GM12878 (cell line): ENCODE measurements at regions not wholly inside any gene's neighbourhood (a gene's known extent, or its start where the extent isn't known, plus 50 kb on each side); places are given as distances from the start of the nearest gene placed in this dataset.
A peak's percentile ranks its signal among the peaks of the same experiment; 100 is the strongest.

ENCODE experiments used
- ATAC-seq: fragments of 200-7000 bp; cut with Tn5 transposase; 3 replicates; pipeline ENCODE4 v1.9.1; 2020; ENCODE audit warnings: mild to moderate bottlenecking, moderate library complexity
- BruUV-seq: library from RNA; stranded (reverse); fragments of 400-500 nt; replicated peaks from 2 replicates; lab custom pipeline; 2021; lab: Mats Ljungman, UMichigan
- CTCF ChIA-PET: fragments of 300-600 bp; sonication (Branson Sonifier 250); formaldehyde crosslinking; extraction: SDS; loops from one replicate; lab custom pipeline; 2021; ENCODE audit warnings: inconsistent platforms; lab: Yijun Ruan, JAX
- POLR2A ChIA-PET: fragments of 350-600 bp; formaldehyde crosslinking; extraction: SDS; loops from one replicate; lab custom pipeline; 2021; ENCODE audit warnings: inconsistent platforms; lab: Charles Lee
- RAD21 ChIA-PET: fragments of 300-600 bp; sonication (Branson Sonifier 250); formaldehyde crosslinking; loops from one replicate; lab custom pipeline; 2023; ENCODE audit warnings: antibody characterized with exemption; ENCODE audit not compliant: unreplicated experiment; lab: Charles Lee
- SMC1A ChIA-PET: fragments of 300-600 bp; sonication (Branson Sonifier 250); formaldehyde crosslinking; loops from one replicate; lab custom pipeline; 2023; ENCODE audit not compliant: unreplicated experiment, uncharacterized antibody; lab: Charles Lee
- DNase-seq: peaks from one replicate; pipeline ENCODE4 v3.0.0-alpha.2; 2011; ENCODE audit warnings: low read depth, low spot score
- FAIRE-seq: peaks from 3 replicates; lab custom pipeline; 2011; peaks lifted over from hg19 to GRCh38; lab: Jason Lieb, UNC
- H2AFZ ChIP-seq: 2 replicates; pipeline ENCODE4 v1.6.0; 2011; ENCODE audit warnings: low read depth, low read length, control low read depth; ENCODE audit not compliant: control insufficient read depth
- H3K27ac ChIP-seq: 2 replicates; pipeline ENCODE4 v1.5.1; 2011; ENCODE audit warnings: control low read depth; ENCODE audit not compliant: control insufficient read depth, insufficient read depth
- H3K27me3 ChIP-seq, 2 experiments: replicated peaks in 1 of 2; 2 replicates each; pipeline versions ENCODE4 v1.6.0 to v1.6.1; 2011; ENCODE audit warnings: low read length in 1 of 2; ENCODE audit not compliant: control insufficient read depth in 2 of 2, insufficient read depth in 2 of 2
- H3K36me3 ChIP-seq, 2 experiments: 2 replicates each; pipeline ENCODE4 v1.5.1; 2011; ENCODE audit warnings: low read length in 1 of 2; ENCODE audit not compliant: control insufficient read depth in 2 of 2, insufficient read depth in 2 of 2
- H3K4me1 ChIP-seq: 2 replicates; pipeline ENCODE4 v1.6.1; 2011; ENCODE audit warnings: mild to moderate bottlenecking, low read length, moderate library complexity, mixed read lengths; ENCODE audit not compliant: control insufficient read depth, insufficient read depth
- H3K4me2 ChIP-seq: 2 replicates; pipeline ENCODE4 v1.6.0; 2011; ENCODE audit warnings: control low read depth; ENCODE audit not compliant: control insufficient read depth, insufficient read depth
- H3K4me3 ChIP-seq: fragments of 200-600 bp; sonication (generic); 2 replicates; pipeline ENCODE4 v1.5.1; 2016
- H3K79me2 ChIP-seq: 2 replicates; pipeline ENCODE4 v1.6.0; 2011; ENCODE audit warnings: low read length; ENCODE audit not compliant: control insufficient read depth, insufficient read depth
- H3K9ac ChIP-seq: 2 replicates; pipeline ENCODE4 v1.8.0; 2011; ENCODE audit warnings: low read length, control low read depth, mixed read lengths; ENCODE audit not compliant: control insufficient read depth, insufficient read depth
- H3K9me3 ChIP-seq: replicated peaks from 3 replicates; pipeline ENCODE4 v1.5.1; 2011; ENCODE audit warnings: mild to moderate bottlenecking, low read length; ENCODE audit not compliant: control insufficient read depth, insufficient read depth
- H4K20me1 ChIP-seq: 2 replicates; pipeline ENCODE4 v1.6.0; 2011; ENCODE audit not compliant: control insufficient read depth, insufficient read depth
- FOXK2 ChIP-seq: fragments of 450-650 bp; IDR thresholded peaks from 2 replicates; pipeline ENCODE4 v1.6.1; 2017; ENCODE audit warnings: mild to moderate bottlenecking, moderate library complexity
- HDAC6 ChIP-seq: fragments of 200-600 bp; sonication (generic); IDR thresholded peaks from one replicate; pipeline ENCODE4 v1.8.0; 2017; ENCODE audit warnings: antibody characterized with exemption; ENCODE audit not compliant: unreplicated experiment
- HDGF ChIP-seq: fragments of 450-650 bp; IDR thresholded peaks from 2 replicates; pipeline ENCODE4 v1.6.1; 2016; ENCODE audit warnings: antibody characterized with exemption
- JUNB ChIP-seq: IDR thresholded peaks from 2 replicates; pipeline ENCODE4 v1.6.1; 2016; ENCODE audit warnings: antibody characterized with exemption, mild to moderate bottlenecking
- POLR2A ChIP-seq: IDR thresholded peaks from 2 replicates; pipeline ENCODE4 v1.6.1; 2011; ENCODE audit warnings: low read depth, mild to moderate bottlenecking, low read length
- POLR2AphosphoS2 ChIP-seq: IDR thresholded peaks from 2 replicates; pipeline ENCODE4 v1.6.1; 2011; ENCODE audit warnings: low read depth, mild to moderate bottlenecking, low read length, improper control_type of control experiment, moderate library complexity
- RAD21 ChIP-seq: IDR thresholded peaks from 2 replicates; pipeline ENCODE4 v1.6.1; 2011; ENCODE audit warnings: mild to moderate bottlenecking, low read depth, low read length, moderate library complexity; ENCODE audit not compliant: insufficient read depth
- RUNX3 ChIP-seq: IDR thresholded peaks from 2 replicates; pipeline ENCODE4 v1.6.1; 2012; ENCODE audit warnings: low read length, inconsistent platforms
- WRNIP1 ChIP-seq: IDR thresholded peaks from 2 replicates; pipeline ENCODE4 v1.6.1; 2011; ENCODE audit warnings: low read depth, low read length, improper control_type of control experiment, borderline replicate concordance
- WGBS: methylation state at CpG from one replicate; pipeline ENCODE4 v1.1.6; 2016; ENCODE audit warnings: low lambda C conversion rate; ENCODE audit not compliant: insufficient replicate concordance, insufficient coverage; ENCODE audit errors: missing lambda C conversion rate; 5-methylcytosine and 5-hydroxymethylcytosine counted together
- in situ Hi-C: fragments of 300-500 bp; cut with MboI; formaldehyde crosslinking; loops from 9 replicates; pipeline ENCODE4 v1.14.3; 2018; ENCODE audit warnings: mixed read lengths
- intact Hi-C: fragments of 100-400 bp; cut with micrococcal nuclease; formaldehyde crosslinking; loops from one replicate; pipeline ENCODE4 v1.14.2; 2022; ENCODE audit not compliant: unreplicated experiment
- TF ChIP-seq, protein P1 (sequence below): IDR thresholded peaks from 2 replicates; pipeline ENCODE4 v1.6.1; 2012; ENCODE audit warnings: low read depth, low read length, improper control_type of control experiment
- TF ChIP-seq, protein P2 (sequence below): fragments of 450-650 bp; conservative IDR thresholded peaks from 2 replicates; pipeline ENCODE4 v1.6.1; 2017; ENCODE audit warnings: mild to moderate bottlenecking, moderate library complexity
- TF ChIP-seq, protein P3 (sequence below): IDR thresholded peaks from 2 replicates; pipeline ENCODE4 v1.6.1; 2011; ENCODE audit warnings: low read depth, low read length, improper control_type of control experiment, borderline replicate concordance
- TF ChIP-seq, protein P4 (sequence below): fragments of 150-350 bp; IDR thresholded peaks from 2 replicates; pipeline ENCODE4 v1.6.1; 2014; ENCODE audit warnings: mild to moderate bottlenecking, low read depth, low read length

DNA sequence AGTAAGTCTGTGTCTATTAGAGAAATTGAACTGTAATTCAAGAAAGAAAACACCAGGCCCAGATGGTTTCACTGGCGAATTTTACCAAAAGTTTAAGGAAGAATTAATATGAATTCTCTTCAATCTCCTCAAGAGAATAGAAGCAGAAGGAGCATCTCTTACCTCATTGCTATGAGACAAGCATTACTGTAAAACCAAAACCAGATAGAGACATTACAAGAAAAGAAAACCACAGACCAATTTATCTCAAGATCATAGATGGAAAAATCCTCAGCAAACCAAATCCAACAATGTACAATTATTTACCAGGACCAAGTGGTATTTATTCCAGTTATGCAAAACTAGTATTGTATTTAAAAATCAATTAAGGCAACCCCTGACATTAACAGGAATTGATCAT, 160.6 kb downstream of the LIPI start:
- Histone ChIP-seq H3K27ac (no peak overlapping the region), H3K9me3 (no peaks in the 10 kb centered on the region; the same call in 2 of the 3 replicates), H3K4me1 (no peaks in the 10 kb centered on the region), H2AFZ (no peak overlapping the region), H3K9ac (no peak overlapping the region), H4K20me1 (no peaks in the 10 kb centered on the region), H3K27me3 (no peaks in the 10 kb centered on the region), H3K79me2 (no peaks in the 10 kb centered on the region; the same call in none of the 2 replicates), H3K4me3 (no peak overlapping the region), H3K36me3 (no peaks in the 10 kb centered on the region; a peak in 1 of 4 replicates), H3K4me2 (no peak overlapping the region)
- ChIA-PET CTCF (no interaction called here), SMC1A (no interaction called here), POLR2A (no interaction called here), RAD21 (no interaction called here)
- intact Hi-C loops (no loop called here), in situ Hi-C loops (no loop called here)
- TF ChIP-seq POLR2A (no peak), RUNX3 (peak; percentile 50; the same call in 1 of the 2 replicates), JUNB (peak; percentile 45), FOXK2 (no peak)
- peak; percentile 75 for FAIRE-seq
- ATAC-seq, result no peak
- BruUV-seq, result no TSS peak
- no peak for DNase-seq
- 100% methylated on average over 1 of the region's 1 CpG for WGBS

DNA sequence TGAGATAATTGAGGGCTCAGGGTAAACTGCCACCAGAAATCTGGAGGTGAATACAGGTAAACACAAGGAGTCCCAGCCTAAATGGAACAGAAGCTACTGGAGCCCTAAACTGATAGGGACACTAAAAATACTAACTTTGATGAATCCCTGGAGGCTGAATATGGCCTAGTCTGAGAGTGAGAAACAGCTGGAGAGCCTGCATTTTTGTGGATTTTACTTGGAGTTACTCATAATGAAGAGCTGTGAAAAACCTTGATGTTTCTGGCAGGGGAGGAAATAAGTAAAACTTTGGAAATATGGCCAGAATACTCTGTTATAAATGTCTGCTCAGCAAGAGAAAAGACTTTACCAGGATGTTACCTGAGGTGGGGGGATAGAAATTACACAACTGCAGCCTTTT, 164.4 kb downstream of the LIPI start:
- Histone ChIP-seq H3K9me3 (no peaks in the 10 kb centered on the region; the same call in 1 of the 3 replicates), H3K4me1 (no peaks in the 10 kb centered on the region), H3K9ac (no peak overlapping the region), H3K27ac (no peak overlapping the region), H3K27me3 (no peaks in the 10 kb centered on the region), H2AFZ (no peak overlapping the region), H3K79me2 (no peaks in the 10 kb centered on the region; the same call in 1 of the 2 replicates), H3K36me3 (no peaks in the 10 kb centered on the region; a peak in 1 of 4 replicates), H3K4me3 (no peak overlapping the region), H3K4me2 (no peak overlapping the region), H4K20me1 (no peaks in the 10 kb centered on the region)
- POLR2A ChIA-PET, result no interaction called here
- TF ChIP-seq RAD21 (no peak), WRNIP1 (no peak), POLR2AphosphoS2 (no peak), HDGF (no peak), HDAC6 (no peak)
- TF ChIP-seq, protein P1, sequence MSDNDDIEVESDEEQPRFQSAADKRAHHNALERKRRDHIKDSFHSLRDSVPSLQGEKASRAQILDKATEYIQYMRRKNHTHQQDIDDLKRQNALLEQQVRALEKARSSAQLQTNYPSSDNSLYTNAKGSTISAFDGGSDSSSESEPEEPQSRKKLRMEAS, result no peak
- TF ChIP-seq, protein P2, sequence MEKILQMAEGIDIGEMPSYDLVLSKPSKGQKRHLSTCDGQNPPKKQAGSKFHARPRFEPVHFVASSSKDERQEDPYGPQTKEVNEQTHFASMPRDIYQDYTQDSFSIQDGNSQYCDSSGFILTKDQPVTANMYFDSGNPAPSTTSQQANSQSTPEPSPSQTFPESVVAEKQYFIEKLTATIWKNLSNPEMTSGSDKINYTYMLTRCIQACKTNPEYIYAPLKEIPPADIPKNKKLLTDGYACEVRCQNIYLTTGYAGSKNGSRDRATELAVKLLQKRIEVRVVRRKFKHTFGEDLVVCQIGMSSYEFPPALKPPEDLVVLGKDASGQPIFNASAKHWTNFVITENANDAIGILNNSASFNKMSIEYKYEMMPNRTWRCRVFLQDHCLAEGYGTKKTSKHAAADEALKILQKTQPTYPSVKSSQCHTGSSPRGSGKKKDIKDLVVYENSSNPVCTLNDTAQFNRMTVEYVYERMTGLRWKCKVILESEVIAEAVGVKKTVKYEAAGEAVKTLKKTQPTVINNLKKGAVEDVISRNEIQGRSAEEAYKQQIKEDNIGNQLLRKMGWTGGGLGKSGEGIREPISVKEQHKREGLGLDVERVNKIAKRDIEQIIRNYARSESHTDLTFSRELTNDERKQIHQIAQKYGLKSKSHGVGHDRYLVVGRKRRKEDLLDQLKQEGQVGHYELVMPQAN, result no peak
- TF ChIP-seq, protein P3, sequence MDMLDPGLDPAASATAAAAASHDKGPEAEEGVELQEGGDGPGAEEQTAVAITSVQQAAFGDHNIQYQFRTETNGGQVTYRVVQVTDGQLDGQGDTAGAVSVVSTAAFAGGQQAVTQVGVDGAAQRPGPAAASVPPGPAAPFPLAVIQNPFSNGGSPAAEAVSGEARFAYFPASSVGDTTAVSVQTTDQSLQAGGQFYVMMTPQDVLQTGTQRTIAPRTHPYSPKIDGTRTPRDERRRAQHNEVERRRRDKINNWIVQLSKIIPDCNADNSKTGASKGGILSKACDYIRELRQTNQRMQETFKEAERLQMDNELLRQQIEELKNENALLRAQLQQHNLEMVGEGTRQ, result no peak
- TF ChIP-seq, protein P4, sequence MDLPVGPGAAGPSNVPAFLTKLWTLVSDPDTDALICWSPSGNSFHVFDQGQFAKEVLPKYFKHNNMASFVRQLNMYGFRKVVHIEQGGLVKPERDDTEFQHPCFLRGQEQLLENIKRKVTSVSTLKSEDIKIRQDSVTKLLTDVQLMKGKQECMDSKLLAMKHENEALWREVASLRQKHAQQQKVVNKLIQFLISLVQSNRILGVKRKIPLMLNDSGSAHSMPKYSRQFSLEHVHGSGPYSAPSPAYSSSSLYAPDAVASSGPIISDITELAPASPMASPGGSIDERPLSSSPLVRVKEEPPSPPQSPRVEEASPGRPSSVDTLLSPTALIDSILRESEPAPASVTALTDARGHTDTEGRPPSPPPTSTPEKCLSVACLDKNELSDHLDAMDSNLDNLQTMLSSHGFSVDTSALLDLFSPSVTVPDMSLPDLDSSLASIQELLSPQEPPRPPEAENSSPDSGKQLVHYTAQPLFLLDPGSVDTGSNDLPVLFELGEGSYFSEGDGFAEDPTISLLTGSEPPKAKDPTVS, result no peak
- RAD21 ChIA-PET, result interaction anchor here (1.4 kb wide), 1 partner anchor 49 kb away, joined by 3 read pairs; no protein-coding TSS in a partner anchor
- FAIRE-seq (no peak), DNase-seq (no peak), ATAC-seq (no peak)
- in situ Hi-C loops, result no loop called here
- BruUV-seq, result no TSS peak
- SMC1A ChIA-PET, result interaction anchor here (1.1 kb wide), 1 partner anchor 48 kb away, joined by 3 read pairs; no protein-coding TSS in a partner anchor
- intact Hi-C loops, result no loop called here
- CTCF ChIA-PET, result no interaction called here
